K562 (cell line): ENCODE measurements at regions not wholly inside any gene's neighbourhood (a gene's known extent, or its start where the extent isn't known, plus 50 kb on each side); places are given as distances from the start of the nearest gene placed in this dataset.

ENCODE experiments used
- ATAC-seq: fragments of 200-7000 bp; cut with Tn5 transposase; 3 replicates; pipeline ENCODE4 v1.9.1; 2020; ENCODE audit warnings: moderate library complexity
- BruUV-seq: library from RNA; stranded (reverse); fragments of 400-500 nt; replicated peaks from 2 replicates; lab custom pipeline; 2021; lab: Mats Ljungman, UMichigan
- CTCF ChIA-PET: fragments of 300-600 bp; formaldehyde crosslinking; extraction: SDS; loops from one replicate; lab custom pipeline; 2021; ENCODE audit warnings: low intra/inter-chr PET ratio; lab: Yijun Ruan, JAX
- POLR2A ChIA-PET: fragments of 300-600, 350-650 bp; sonication (Branson Sonifier 250); formaldehyde crosslinking; extraction: SDS; loops from one replicate; lab custom pipeline; 2021; ENCODE audit warnings: antibody characterized with exemption, inconsistent platforms; lab: Yijun Ruan, JAX
- DNase-seq, 4 experiments: peaks; one replicate each; pipeline versions ENCODE4 v3.0.0 to v3.0.0-alpha.2; 2011 to 2018; ENCODE audit warnings: low spot score in 3 of 4, mixed read lengths in 3 of 4; ENCODE audit errors: extremely low read depth in 1 of 4
- FAIRE-seq: peaks from 2 replicates; lab custom pipeline; 2011; peaks lifted over from hg19 to GRCh38; lab: Jason Lieb, UNC
- H2AFZ ChIP-seq: 2 replicates; pipeline ENCODE4 v1.6.0; 2011; ENCODE audit warnings: low read depth, low read length, control low read depth, inconsistent platforms
- H3K27ac ChIP-seq: fragments of 200-600 bp; 3 replicates; pipeline ENCODE4 v1.8.0; 2011; ENCODE audit warnings: low read depth, mild to moderate bottlenecking, control low read depth, inconsistent platforms, low read length, moderate library complexity, mixed read lengths; ENCODE audit errors: extremely low read depth
- H3K27me3 ChIP-seq, 2 experiments: fragments of 300-600 bp in 1 of 2; 2 replicates in 1 of 2; 3 replicates in 1 of 2; pipeline versions ENCODE4 v1.6.0 to v1.8.0; 2011; ENCODE audit warnings: inconsistent platforms in 2 of 2, low read length in 2 of 2, mild to moderate bottlenecking in 1 of 2, mixed read lengths in 1 of 2, moderate library complexity in 1 of 2; ENCODE audit not compliant: control insufficient read depth in 2 of 2, insufficient read depth in 2 of 2
- H3K36me3 ChIP-seq: fragments of 300-600 bp; 3 replicates; pipeline ENCODE4 v1.8.0; 2011; ENCODE audit warnings: mild to moderate bottlenecking, low read length, inconsistent platforms; ENCODE audit not compliant: control insufficient read depth, insufficient read depth
- H3K4me1 ChIP-seq, 2 experiments: fragments of 200-600 bp in 1 of 2; replicated peaks in 1 of 2; 2 replicates in 1 of 2; 3 replicates in 1 of 2; pipeline versions ENCODE4 v1.5.1 to v1.8.0; 2011; ENCODE audit warnings: inconsistent platforms in 2 of 2, low read length in 2 of 2, mild to moderate bottlenecking in 1 of 2, mixed read lengths in 1 of 2, moderate library complexity in 1 of 2; ENCODE audit not compliant: control insufficient read depth in 2 of 2, insufficient read depth in 2 of 2
- H3K4me2 ChIP-seq: 2 replicates; pipeline ENCODE4 v1.6.1; 2011; ENCODE audit warnings: low read length, control low read depth, inconsistent platforms, mixed read lengths; ENCODE audit not compliant: insufficient read depth
- H3K4me3 ChIP-seq: fragments of 200-600 bp; sonication (generic), shearing (Covaris generic); 2 replicates; pipeline ENCODE4 v1.5.1; 2016; ENCODE audit warnings: control low read depth, inconsistent platforms
- H3K79me2 ChIP-seq: fragments of 200-600 bp; 3 replicates; pipeline ENCODE4 v1.8.0; 2011; ENCODE audit warnings: low read length, inconsistent platforms; ENCODE audit not compliant: control insufficient read depth, insufficient read depth
- H3K9ac ChIP-seq, 2 experiments: 2 replicates each; pipeline versions ENCODE4 v1.6.0 to v1.6.1; 2011; ENCODE audit warnings: low read depth in 2 of 2, low read length in 2 of 2, control low read depth in 1 of 2, inconsistent platforms in 1 of 2, mild to moderate bottlenecking in 1 of 2, mixed read lengths in 1 of 2; ENCODE audit not compliant: insufficient read depth in 1 of 2
- H3K9me1 ChIP-seq: one replicate; pipeline ENCODE4 v1.6.0; 2011; ENCODE audit warnings: inconsistent platforms, mild to moderate bottlenecking, low read length, moderate library complexity; ENCODE audit not compliant: control insufficient read depth, insufficient read depth
- H3K9me3 ChIP-seq: replicated peaks from 2 replicates; pipeline ENCODE4 v1.5.1; 2011; ENCODE audit warnings: low read depth, low read length, inconsistent platforms; ENCODE audit not compliant: control insufficient read depth, insufficient read depth
- H4K20me1 ChIP-seq: replicated peaks from 2 replicates; pipeline ENCODE4 v1.6.1; 2011; ENCODE audit warnings: low read length, inconsistent platforms, mixed read lengths; ENCODE audit not compliant: control insufficient read depth, insufficient read depth
- ELK3 ChIP-seq: fragments of 450-650 bp; formaldehyde crosslinking; IDR thresholded peaks from 2 replicates; pipeline ENCODE4 v1.4.0; 2020; ENCODE audit warnings: mild to moderate bottlenecking
- MECOM ChIP-seq: fragments of 250-450 bp; sonication (Bioruptor Pico); IDR thresholded peaks from 2 replicates; pipeline ENCODE4 v1.8.0; 2022; ENCODE audit warnings: inconsistent platforms
- MTA2 ChIP-seq: fragments of 450-650 bp; IDR thresholded peaks from 2 replicates; pipeline ENCODE4 v1.6.1; 2016; ENCODE audit warnings: low read depth
- NCOA2 ChIP-seq, 2 experiments: fragments of 450-650 bp; IDR thresholded peaks; 2 replicates each; pipeline ENCODE4 v1.6.1; 2018; ENCODE audit warnings: mild to moderate bottlenecking in 2 of 2, moderate library complexity in 1 of 2; ENCODE audit not compliant: partially characterized antibody in 2 of 2
- NUFIP1 ChIP-seq: fragments of 450-650 bp; IDR thresholded peaks from 2 replicates; pipeline ENCODE4 v1.6.1; 2018; ENCODE audit not compliant: partially characterized antibody
- ZNF586 ChIP-seq: fragments of 450-650 bp; formaldehyde crosslinking; conservative IDR thresholded peaks from 2 replicates; pipeline ENCODE4 v1.4.0; 2020; ENCODE audit warnings: mild to moderate bottlenecking, moderate library complexity
- ZNF785 ChIP-seq: fragments of 250-450 bp; sonication (Bioruptor Pico); IDR thresholded peaks from 2 replicates; pipeline ENCODE4 v1.4.0; 2020; ENCODE audit warnings: mild to moderate bottlenecking
- WGBS: fragments of 100-300 bp; shearing (Covaris generic); methylation state at CpG from one replicate; pipeline ENCODE4 v1.1.6; 2016; ENCODE audit warnings: low coverage, mixed read lengths; ENCODE audit not compliant: insufficient coverage; ENCODE audit errors: missing lambda C conversion rate; 5-methylcytosine and 5-hydroxymethylcytosine counted together
- in situ Hi-C: fragments of 300-500 bp; cut with MboI; formaldehyde crosslinking; loops from 4 replicates; pipeline ENCODE4 v1.15.0; 2018; ENCODE audit warnings: inconsistent platforms, mixed read lengths
- intact Hi-C: fragments of 100-400 bp; cut with micrococcal nuclease; formaldehyde crosslinking; loops from 2 replicates; pipeline ENCODE4 v1.14.2; 2022

GRCh38 chr19:31742249-31742648 is 393.0 kb upstream of the TSHZ3 start:
- no peaks in the 10 kb centered on the region for H3K9me3 ChIP-seq
- H3K4me3 ChIP-seq: no peak overlapping the region
- ChIA-PET CTCF (no interaction called here), POLR2A (no interaction called here)
- H2AFZ ChIP-seq: no peak overlapping the region
- H3K79me2 ChIP-seq: no peaks in the 10 kb centered on the region
- no peaks in the 10 kb centered on the region for H3K4me1 ChIP-seq
- WGBS: 2% methylated on average over 5 of the region's 5 CpGs
- no peak for ATAC-seq
- in situ Hi-C loops: no loop called here
- H3K36me3 ChIP-seq: no peaks in the 10 kb centered on the region
- H3K9me1 ChIP-seq: no peaks in the 10 kb centered on the region
- no peak for TF ChIP-seq NUFIP1
- no peak for TF ChIP-seq ZNF586
- TF ChIP-seq MECOM (CRISPR knock-in tag): no peak
- no peak for TF ChIP-seq MTA2
- no peak for TF ChIP-seq ELK3
- no peak for TF ChIP-seq ZNF785 (CRISPR knock-in tag)
- TF ChIP-seq NCOA2 (IDR thresholded peaks at IDR 0.05; ENCODE audit: partially characterized antibody in 2 of 2): no peak
- H3K27me3 ChIP-seq: peaks cover 0 to 11% of the 10 kb centered on the region in 2 experiments; a peak in 1 of 5 replicates
- no peaks in the 10 kb centered on the region for H4K20me1 ChIP-seq
- no TSS peak for BruUV-seq
- H3K4me2 ChIP-seq: no peak overlapping the region
- no peak overlapping the region for H3K9ac ChIP-seq
- intact Hi-C loops: no loop called here
- no peak for FAIRE-seq
- no peak for DNase-seq
- no peak overlapping the region for H3K27ac ChIP-seq
